SK-N-SH treated with all-trans-retinoic acid at 6 μM for 48 hours (cell line): ENCODE measurements at regions not wholly inside any gene's neighbourhood (a gene's known extent, or its start where the extent isn't known, plus 50 kb on each side); places are given as distances from the start of the nearest gene placed in this dataset.
"Not testable (repeated sequence)": the region's sequence is repeated elsewhere in the genome, so short reads cannot be mapped to it uniquely, and the experiment has no call there.

Experiments used
- GLIS3 ChIP-seq: fragments of 250-450 bp; sonication (Bioruptor Pico); IDR thresholded peaks from 2 replicates; pipeline ENCODE4 v1.5.0; 2020; ENCODE audit warnings: mild to moderate bottlenecking, moderate library complexity
- PATZ1 ChIP-seq: fragments of 250-450 bp; sonication (Bioruptor Pico); IDR thresholded peaks from 2 replicates; pipeline ENCODE4 v1.8.0; 2020; ENCODE audit warnings: mild to moderate bottlenecking, moderate library complexity, borderline replicate concordance
- TOX ChIP-seq: fragments of 250-450 bp; sonication (Bioruptor Pico); IDR thresholded peaks from 2 replicates; pipeline ENCODE4 v1.8.0; 2021; ENCODE audit warnings: mild to moderate bottlenecking, moderate library complexity, borderline replicate concordance
- ZFP30 ChIP-seq: fragments of 450-650 bp; formaldehyde crosslinking; IDR thresholded peaks from 2 replicates; pipeline ENCODE4 v1.5.0; 2022; ENCODE audit warnings: mild to moderate bottlenecking, moderate library complexity

- not testable (repeated sequence) for TF ChIP-seq ZFP30, GLIS3, TOX, PATZ1 (CRISPR knock-in tag)
These were observed 1181.1 kb downstream of the SLITRK5 start for GRCh38 chr13:88852293-88852692.
